ENCODE measurements at regions not wholly inside any gene's neighbourhood (a gene's known extent, or its start where the extent isn't known, plus 50 kb on each side); places are given as distances from the start of the nearest gene placed in this dataset.

- WGBS, result 77% methylated on average over 12 of the region's 14 CpGs
- Histone ChIP-seq H2AK5ac (ENCODE audit: low read length, severe bottlenecking) (no peak overlapping the region), H3K4me3 (ENCODE audit: insufficient read depth in 1 of 2, low read depth in 1 of 2, low read length in 2 of 2) (no peak overlapping the region)
These were observed 136.8 kb downstream of the OLIG3 start for GRCh38 chr6:137357263-137357947.

DNA sequence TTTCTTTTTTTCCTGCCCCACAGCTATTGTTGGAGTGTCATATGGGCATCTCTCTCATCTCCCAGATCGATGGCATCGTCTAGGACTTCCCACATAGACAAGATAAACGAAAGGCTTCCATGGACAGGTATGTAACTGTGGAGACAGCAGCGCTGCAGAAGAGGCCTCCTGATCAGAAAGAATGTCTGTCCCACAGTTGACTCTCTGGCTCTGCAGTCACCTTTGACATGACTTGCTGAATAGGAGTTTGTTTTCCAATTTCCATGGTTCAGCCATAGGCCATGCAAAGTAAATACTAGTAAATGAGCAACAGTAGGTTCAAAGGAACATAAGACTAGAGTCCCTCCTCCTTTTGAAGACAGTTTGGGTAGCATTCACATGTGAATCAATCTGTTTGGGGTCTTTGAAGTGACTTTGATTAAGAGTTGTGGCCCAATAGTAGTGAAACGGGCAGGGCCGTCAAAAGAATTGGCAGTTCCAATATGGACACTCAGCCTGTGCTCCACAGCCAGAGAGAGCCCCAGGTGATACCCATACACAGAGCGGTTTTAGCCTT, 134.7 kb upstream of the IFNGR1 start:
- 92% methylated on average over 7 of the region's 7 CpGs for WGBS
- Histone ChIP-seq H2BK5ac (ENCODE audit: low read depth, low read length, poor library complexity, severe bottlenecking) (no peak overlapping the region), H3K4ac (ENCODE audit: low read depth in 1 of 2, low read length in 2 of 2) (no peak overlapping the region), H3K79me1 (replicated peaks; ENCODE audit: low read length, poor library complexity, severe bottlenecking) (no peaks in the 10 kb centered on the region), H3K4me2 (ENCODE audit: low read length, poor library complexity, severe bottlenecking) (no peak overlapping the region), H3K36me3 (ENCODE audit: control insufficient read depth in 1 of 2, insufficient read depth in 2 of 2, low read depth in 1 of 2, low read length in 2 of 2) (no peaks in the 10 kb centered on the region), H4K91ac (ENCODE audit: low read length) (no peak overlapping the region), H3K4me1 (ENCODE audit: control insufficient read depth, insufficient read depth, low read depth, low read length) (peaks cover 2% of the 10 kb centered on the region), H3K18ac (ENCODE audit: low read depth in 1 of 2, low read length in 2 of 2) (no peak overlapping the region), H3K27ac (ENCODE audit: low read length, poor library complexity, severe bottlenecking) (peak overlapping the region; percentile 56), H4K8ac (ENCODE audit: low read length) (no peak overlapping the region), H2AK5ac (ENCODE audit: low read length, severe bottlenecking) (no peak overlapping the region), H2BK15ac (ENCODE audit: low read depth, poor library complexity, severe bottlenecking) (no peak overlapping the region), H3K9ac (ENCODE audit: low read length) (no peak overlapping the region), H2BK120ac (ENCODE audit: low read depth, low read length) (no peak overlapping the region), H3K4me3 (ENCODE audit: insufficient read depth in 1 of 2, low read depth in 1 of 2, low read length in 2 of 2) (no peak overlapping the region), H3K23ac (ENCODE audit: low read length in 2 of 2) (no peak overlapping the region), H2BK12ac (ENCODE audit: low read length in 2 of 2) (no peak overlapping the region), H2AFZ (ENCODE audit: low read depth, low read length) (no peak overlapping the region), H3K9me3 (ENCODE audit: control insufficient read depth, low read length) (no peaks in the 10 kb centered on the region), H3K27me3 (ENCODE audit: control insufficient read depth in 1 of 2, insufficient read depth in 1 of 2, low read length in 2 of 2) (no peaks in the 10 kb centered on the region), H3K14ac (ENCODE audit: low read length in 2 of 2) (no peak overlapping the region)
- DNase-seq, result no peak

More at GRCh38 chr6:137357263-137357947, 136.8 kb downstream of the OLIG3 start:
- H3K36me3 ChIP-seq (ENCODE audit: control insufficient read depth in 1 of 2, insufficient read depth in 2 of 2, low read depth in 1 of 2, low read length in 2 of 2), result no peaks in the 10 kb centered on the region
- no peak for DNase-seq
- no peak overlapping the region for H3K4me2 ChIP-seq (ENCODE audit: low read length, poor library complexity, severe bottlenecking)
- no peak overlapping the region for H2BK5ac ChIP-seq (ENCODE audit: low read depth, low read length, poor library complexity, severe bottlenecking)
- H3K4ac ChIP-seq (ENCODE audit: low read depth in 1 of 2, low read length in 2 of 2), result no peak overlapping the region
- no peaks in the 10 kb centered on the region for H3K79me1 ChIP-seq (replicated peaks; ENCODE audit: low read length, poor library complexity, severe bottlenecking)
- H4K8ac ChIP-seq (ENCODE audit: low read length), result no peak overlapping the region
- H3K23ac ChIP-seq (ENCODE audit: low read length in 2 of 2), result no peak overlapping the region
- H3K9me3 ChIP-seq (ENCODE audit: control insufficient read depth, low read length), result no peaks in the 10 kb centered on the region
- H3K18ac ChIP-seq (ENCODE audit: low read depth in 1 of 2, low read length in 2 of 2), result no peak overlapping the region
- peaks cover 2% of the 10 kb centered on the region for H3K4me1 ChIP-seq (ENCODE audit: control insufficient read depth, insufficient read depth, low read depth, low read length)
- H2BK120ac ChIP-seq (ENCODE audit: low read depth, low read length), result no peak overlapping the region
- H2BK12ac ChIP-seq (ENCODE audit: low read length in 2 of 2), result no peak overlapping the region
- no peak overlapping the region for H3K27ac ChIP-seq (ENCODE audit: low read length, poor library complexity, severe bottlenecking)
- H3K9ac ChIP-seq (ENCODE audit: low read length), result no peak overlapping the region
- no peak overlapping the region for H2BK15ac ChIP-seq (ENCODE audit: low read depth, poor library complexity, severe bottlenecking)
- no peak overlapping the region for H2AFZ ChIP-seq (ENCODE audit: low read depth, low read length)
- no peak overlapping the region for H3K14ac ChIP-seq (ENCODE audit: low read length in 2 of 2)
- no peaks in the 10 kb centered on the region for H3K27me3 ChIP-seq (ENCODE audit: control insufficient read depth in 1 of 2, insufficient read depth in 1 of 2, low read length in 2 of 2)
- H4K91ac ChIP-seq (ENCODE audit: low read length), result no peak overlapping the region

DNA sequence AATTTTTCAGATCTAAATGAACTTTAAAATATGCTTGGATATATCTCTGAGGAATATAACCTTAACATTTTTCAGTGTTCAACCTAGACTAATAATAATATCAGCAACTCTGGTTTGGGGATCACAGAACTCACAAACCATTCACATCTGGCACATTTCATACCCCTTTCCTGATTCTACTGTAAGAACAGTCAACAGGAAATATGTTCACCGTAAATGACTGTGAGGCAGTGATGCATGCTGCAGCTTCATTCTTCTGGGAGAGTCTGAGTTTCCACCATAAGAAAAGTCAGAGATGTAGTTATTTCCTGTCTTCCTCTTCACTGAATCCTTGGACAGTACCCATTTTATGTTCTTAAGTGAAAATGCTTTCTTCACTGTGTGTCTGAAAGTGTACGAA, 134.2 kb upstream of the IFNGR1 start:
- Histone ChIP-seq H3K4me1 (ENCODE audit: control insufficient read depth, insufficient read depth, low read depth, low read length) (peaks cover 2% of the 10 kb centered on the region), H2BK120ac (ENCODE audit: low read depth, low read length) (no peak overlapping the region), H3K18ac (ENCODE audit: low read depth in 1 of 2, low read length in 2 of 2) (no peak overlapping the region), H2BK12ac (ENCODE audit: low read length in 2 of 2) (no peak overlapping the region), H2BK5ac (ENCODE audit: low read depth, low read length, poor library complexity, severe bottlenecking) (no peak overlapping the region), H3K4me3 (ENCODE audit: insufficient read depth in 1 of 2, low read depth in 1 of 2, low read length in 2 of 2) (no peak overlapping the region), H3K27me3 (ENCODE audit: control insufficient read depth in 1 of 2, insufficient read depth in 1 of 2, low read length in 2 of 2) (no peaks in the 10 kb centered on the region), H3K9ac (ENCODE audit: low read length) (no peak overlapping the region), H4K91ac (ENCODE audit: low read length) (no peak overlapping the region), H2BK15ac (ENCODE audit: low read depth, poor library complexity, severe bottlenecking) (no peak overlapping the region), H3K79me1 (replicated peaks; ENCODE audit: low read length, poor library complexity, severe bottlenecking) (no peaks in the 10 kb centered on the region), H2AK5ac (ENCODE audit: low read length, severe bottlenecking) (no peak overlapping the region), H3K14ac (ENCODE audit: low read length in 2 of 2) (no peak overlapping the region), H3K9me3 (ENCODE audit: control insufficient read depth, low read length) (no peaks in the 10 kb centered on the region), H3K4me2 (ENCODE audit: low read length, poor library complexity, severe bottlenecking) (no peak overlapping the region), H4K8ac (ENCODE audit: low read length) (no peak overlapping the region), H2AFZ (ENCODE audit: low read depth, low read length) (no peak overlapping the region), H3K36me3 (ENCODE audit: control insufficient read depth in 1 of 2, insufficient read depth in 2 of 2, low read depth in 1 of 2, low read length in 2 of 2) (no peaks in the 10 kb centered on the region), H3K23ac (ENCODE audit: low read length in 2 of 2) (no peak overlapping the region), H3K4ac (ENCODE audit: low read depth in 1 of 2, low read length in 2 of 2) (no peak overlapping the region), H3K27ac (ENCODE audit: low read length, poor library complexity, severe bottlenecking) (peak overlapping the region; percentile 56)
- 100% methylated on average over 1 of the region's 2 CpGs for WGBS
- DNase-seq, result no peak

DNA sequence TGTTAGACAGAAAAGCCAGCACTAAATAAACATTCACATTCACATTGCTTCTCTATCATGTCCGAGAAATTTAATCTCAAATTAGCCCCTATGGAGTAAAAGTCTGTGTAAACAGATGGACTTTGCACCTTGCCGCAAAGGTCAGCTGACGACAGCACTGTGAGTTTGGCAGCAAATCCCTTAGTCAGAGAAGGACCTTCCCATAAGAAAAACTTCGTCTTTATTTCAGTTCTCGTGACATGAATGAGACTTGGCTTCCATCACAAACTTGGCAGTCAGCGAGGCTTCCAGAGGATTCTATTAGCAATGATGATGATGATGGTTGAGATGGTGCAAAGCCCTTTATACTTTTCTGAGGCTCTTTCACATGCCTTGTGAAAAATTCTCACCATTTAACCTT, 133.7 kb upstream of the IFNGR1 start:
- Histone ChIP-seq H4K8ac (ENCODE audit: low read length) (no peak overlapping the region), H3K27ac (ENCODE audit: low read length, poor library complexity, severe bottlenecking) (no peak overlapping the region)

More for the DNA sequence above, 133.7 kb upstream of the IFNGR1 start:
- DNase-seq, result no peak
- Histone ChIP-seq H3K9me3 (ENCODE audit: control insufficient read depth, low read length) (no peaks in the 10 kb centered on the region), H3K27me3 (ENCODE audit: control insufficient read depth in 1 of 2, insufficient read depth in 1 of 2, low read length in 2 of 2) (no peaks in the 10 kb centered on the region), H3K4me1 (ENCODE audit: control insufficient read depth, insufficient read depth, low read depth, low read length) (peaks cover 2% of the 10 kb centered on the region), H3K9ac (ENCODE audit: low read length) (no peak overlapping the region), H2AK5ac (ENCODE audit: low read length, severe bottlenecking) (no peak overlapping the region), H2BK12ac (ENCODE audit: low read length in 2 of 2) (no peak overlapping the region), H3K18ac (ENCODE audit: low read depth in 1 of 2, low read length in 2 of 2) (no peak overlapping the region), H3K36me3 (ENCODE audit: control insufficient read depth in 1 of 2, insufficient read depth in 2 of 2, low read depth in 1 of 2, low read length in 2 of 2) (no peaks in the 10 kb centered on the region), H2AFZ (ENCODE audit: low read depth, low read length) (no peak overlapping the region), H3K14ac (ENCODE audit: low read length in 2 of 2) (no peak overlapping the region), H3K23ac (ENCODE audit: low read length in 2 of 2) (no peak overlapping the region), H3K79me1 (replicated peaks; ENCODE audit: low read length, poor library complexity, severe bottlenecking) (no peaks in the 10 kb centered on the region), H2BK15ac (ENCODE audit: low read depth, poor library complexity, severe bottlenecking) (no peak overlapping the region), H2BK5ac (ENCODE audit: low read depth, low read length, poor library complexity, severe bottlenecking) (no peak overlapping the region), H3K4me3 (ENCODE audit: insufficient read depth in 1 of 2, low read depth in 1 of 2, low read length in 2 of 2) (no peak overlapping the region), H4K91ac (ENCODE audit: low read length) (no peak overlapping the region), H3K4me2 (ENCODE audit: low read length, poor library complexity, severe bottlenecking) (no peak overlapping the region), H2BK120ac (ENCODE audit: low read depth, low read length) (no peak overlapping the region), H3K4ac (ENCODE audit: low read depth in 1 of 2, low read length in 2 of 2) (no peak overlapping the region)
- WGBS, result 85% methylated on average over 5 of the region's 6 CpGs
